Activated CD8-positive, alpha-beta memory T cell treated with anti-CD3 and anti-CD28 coated beads for 1 hour (primary cell): ENCODE measurements at regions not wholly inside any gene's neighbourhood (a gene's known extent, or its start where the extent isn't known, plus 50 kb on each side); places are given as distances from the start of the nearest gene placed in this dataset.

ENCODE experiments used
- DNase-seq, 2 donors: peaks; one replicate each; pipeline ENCODE4 v3.0.0-alpha.2; 2020; ENCODE audit warnings: low read depth in 1 of 2; ENCODE audit errors: extremely low read depth in 1 of 2

DNA sequence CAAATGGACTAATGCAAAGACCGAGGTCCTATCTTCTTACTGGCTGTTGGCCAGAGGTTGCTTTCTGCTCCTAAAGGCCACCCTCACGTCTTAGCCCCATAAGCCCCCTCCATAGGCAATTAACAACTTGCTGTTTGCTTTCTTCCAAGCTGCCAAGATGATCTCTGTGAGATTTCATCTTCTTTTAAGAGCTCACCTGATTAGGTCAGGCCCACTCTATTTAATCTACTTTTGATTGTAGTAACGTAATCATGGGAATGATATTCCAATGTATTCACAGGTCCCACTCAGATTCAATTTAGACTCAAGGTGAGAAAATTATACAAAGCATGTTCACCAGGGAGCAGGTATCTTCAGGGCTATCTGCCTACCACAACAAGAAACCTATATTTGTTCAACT is 84.4 kb upstream of the RAD23B start:
- DNase-seq, result no peak

DNA sequence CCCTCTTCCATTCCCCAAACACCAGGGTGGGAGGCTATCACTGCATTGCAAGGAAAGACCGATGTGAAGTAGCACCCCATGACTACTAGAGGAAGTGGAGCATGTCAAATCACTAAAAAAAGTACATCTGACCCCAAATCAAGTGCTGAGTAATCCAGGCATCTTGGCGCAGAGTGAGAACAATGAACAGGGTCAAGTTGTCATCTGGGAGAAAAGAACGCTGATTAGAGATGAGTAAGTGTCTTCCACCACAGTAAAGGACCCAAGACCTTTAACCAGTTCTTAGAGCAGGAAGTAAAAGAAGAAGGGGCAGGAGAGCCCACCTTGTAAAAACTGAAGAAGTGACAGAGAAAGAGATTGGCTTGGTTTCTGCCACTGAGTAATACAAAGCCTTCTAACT is 75.0 kb upstream of the RAD23B start:
- DNase-seq, result no peak

DNA sequence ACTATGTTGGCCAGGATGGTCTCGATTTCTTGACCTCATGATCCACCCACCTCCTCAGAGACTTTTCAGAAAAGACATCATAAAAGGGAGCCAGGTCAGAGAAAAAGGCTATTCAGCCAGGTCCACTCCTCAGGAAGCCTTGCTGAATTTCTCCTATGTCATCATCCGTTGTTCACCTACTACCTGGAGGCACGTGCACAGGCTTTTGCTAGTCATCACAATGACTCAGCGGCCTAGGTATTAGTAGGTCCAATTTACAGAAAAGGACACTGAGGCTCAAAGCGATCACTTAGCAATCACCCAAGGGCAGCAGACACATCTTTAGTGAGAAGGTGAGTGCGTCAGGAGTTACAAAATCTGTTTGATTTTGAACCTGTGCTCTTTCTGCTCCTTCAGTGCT is 72.3 kb upstream of the RAD23B start:
- DNase-seq, result no peak

DNA sequence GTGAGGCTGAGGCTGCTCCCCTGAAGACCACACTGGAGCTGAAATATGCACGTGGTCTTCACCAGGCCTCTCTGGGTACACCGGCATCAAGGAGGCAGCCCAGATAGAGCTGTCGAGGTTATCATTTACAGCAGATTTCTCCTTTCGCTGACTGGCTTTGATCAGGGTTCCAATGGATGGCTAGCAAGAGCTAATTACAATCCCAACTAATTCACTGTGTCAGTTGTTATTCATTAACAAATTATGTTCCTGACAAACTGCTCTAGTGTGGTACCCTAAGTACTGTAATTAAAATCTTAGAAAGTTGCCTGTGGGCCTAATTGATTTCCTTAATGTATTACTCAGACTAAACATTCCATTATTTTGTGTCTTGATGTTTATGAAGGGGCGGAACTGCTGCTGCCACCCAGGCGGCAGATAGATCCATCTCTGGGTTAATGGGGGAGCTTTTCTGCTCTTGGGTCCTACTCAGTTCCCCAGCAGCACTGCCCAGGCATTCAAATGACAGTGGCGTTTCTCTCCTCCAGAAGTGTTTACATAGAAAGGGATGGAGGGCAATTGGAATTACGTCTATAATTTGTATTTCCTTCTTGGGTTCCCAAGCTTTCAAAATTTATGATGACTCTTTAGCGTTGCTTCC is 71.7 kb upstream of the RAD23B start:
- no peak for DNase-seq

GRCh38 chr9:107212613-107213012 is 70.5 kb upstream of the RAD23B start:
- DNase-seq, result no peak

DNA sequence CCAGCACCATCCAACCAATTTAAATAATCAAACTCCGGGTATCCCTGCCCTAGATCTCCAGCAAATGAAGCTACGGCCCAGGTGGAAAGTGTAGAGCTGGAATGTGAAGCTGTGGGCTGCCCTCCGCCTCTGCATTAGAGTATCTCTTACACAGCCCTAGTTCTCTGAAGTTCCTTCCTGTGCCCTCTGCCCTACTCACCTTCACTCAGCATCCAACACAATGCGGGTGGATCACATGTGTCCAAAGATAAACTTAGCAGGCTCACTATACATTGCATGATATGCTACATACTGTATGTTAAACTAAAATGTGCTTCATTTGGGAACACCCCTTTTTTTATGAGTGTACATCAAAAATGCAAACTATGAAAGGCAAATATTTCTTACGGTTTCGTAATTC is 70.0 kb upstream of the RAD23B start:
- no peak for DNase-seq

GRCh38 chr9:107213561-107214028 is 69.5 kb upstream of the RAD23B start:
- peak in 1 of 2 donors; percentile 1 for DNase-seq

DNA sequence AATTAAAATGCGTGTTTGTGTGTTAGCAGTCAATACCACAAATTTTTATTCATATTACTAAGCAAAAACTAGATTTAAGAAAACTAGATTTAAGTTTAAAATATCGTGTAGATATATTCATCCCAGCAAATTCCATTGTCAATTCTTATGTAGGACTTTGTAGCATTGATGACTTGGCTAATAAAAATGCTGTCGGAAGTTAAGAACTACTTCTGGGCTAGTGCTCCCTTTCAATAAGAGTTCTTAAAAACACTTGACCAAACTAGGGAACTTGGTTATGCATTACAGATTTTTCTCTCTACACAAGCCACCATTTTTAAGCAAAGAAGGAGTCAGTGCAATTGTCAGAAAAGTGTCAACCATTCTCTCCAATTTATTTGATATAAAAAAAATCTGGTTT is 68.7 kb upstream of the RAD23B start:
- no peak for DNase-seq

- no peak for DNase-seq
These were observed 68.2 kb upstream of the RAD23B start for GRCh38 chr9:107214915-107215314.

GRCh38 chr9:107215381-107215780 is 67.7 kb upstream of the RAD23B start:
- DNase-seq, result no peak

GRCh38 chr9:107216329-107216728 is 66.8 kb upstream of the RAD23B start:
- DNase-seq, result no peak

DNA sequence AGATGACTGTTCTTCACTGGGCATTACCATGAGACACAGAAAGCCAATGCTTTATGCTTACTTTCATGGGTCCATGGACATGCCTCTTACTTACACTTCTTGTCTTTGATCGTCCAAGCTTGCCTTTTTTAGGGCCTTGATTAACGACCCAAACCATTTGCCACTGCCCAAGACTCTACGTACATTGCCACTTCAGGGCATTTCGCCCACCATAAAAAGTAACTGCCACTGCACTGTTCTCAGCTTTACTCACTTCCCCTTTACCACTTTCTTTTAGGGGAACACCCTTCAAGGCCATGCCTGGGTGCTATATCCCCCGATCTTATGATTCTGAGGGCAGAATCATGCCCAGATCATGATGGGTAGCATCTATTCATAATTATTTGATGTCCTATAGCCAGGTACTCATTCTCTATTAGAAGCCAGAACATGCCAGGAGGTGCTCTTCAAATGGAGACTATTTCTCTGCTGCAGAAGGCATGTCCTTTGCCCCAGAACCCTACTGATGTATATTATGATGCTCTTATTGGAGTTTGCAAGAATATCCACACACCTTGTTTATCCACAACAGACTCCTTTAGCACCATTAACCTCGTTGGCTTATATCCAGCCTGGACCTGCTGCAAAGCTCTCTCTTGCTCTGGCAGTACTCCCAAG is 64.1 kb upstream of the RAD23B start:
- DNase-seq, result no peak

DNA sequence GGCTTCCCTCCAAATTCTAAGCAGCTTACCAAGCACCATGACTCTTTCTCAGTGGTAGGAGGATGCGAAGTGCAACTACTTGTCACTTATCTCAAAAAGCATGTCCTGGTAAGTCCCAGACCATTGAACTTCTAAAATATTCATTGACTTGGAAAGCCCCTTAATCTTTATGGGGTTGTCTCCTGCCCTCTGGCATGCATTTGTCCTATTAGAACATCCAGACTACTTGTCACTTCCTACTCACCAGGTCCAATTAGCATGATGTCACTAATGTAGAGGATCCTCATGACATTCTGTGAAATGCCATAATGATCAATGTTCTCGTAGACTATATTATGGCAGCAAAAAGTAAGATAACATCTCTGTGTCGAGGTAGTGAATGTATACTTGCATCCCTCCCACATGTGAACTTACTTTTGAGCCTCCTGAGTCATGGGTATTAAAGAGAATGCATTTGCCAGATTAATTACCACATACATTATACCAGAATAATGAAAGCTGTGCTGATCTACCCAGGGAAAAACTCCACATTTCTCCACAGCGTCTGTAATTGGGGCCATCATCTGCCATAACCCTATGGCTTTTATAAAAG is 63.5 kb upstream of the RAD23B start:
- no peak for DNase-seq

DNA sequence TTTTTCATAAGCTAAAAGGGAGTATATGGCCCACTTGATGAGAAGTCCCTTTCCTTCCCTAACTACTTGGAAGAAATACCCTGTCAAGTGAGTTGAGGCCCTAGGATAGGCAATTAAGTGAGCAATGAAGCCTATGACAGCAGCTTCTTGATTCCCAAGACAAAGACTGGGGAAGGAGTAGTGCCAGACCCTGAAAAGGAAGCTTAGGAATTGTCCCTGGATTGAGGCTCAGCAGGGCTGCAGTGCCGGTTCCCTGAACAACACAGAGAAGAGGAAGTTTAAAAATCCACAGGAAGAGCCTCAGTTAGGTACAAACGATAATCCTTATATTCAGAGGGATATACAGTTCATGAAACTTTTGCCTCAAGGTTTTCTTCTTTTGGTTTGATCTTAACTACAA is 61.8 kb upstream of the RAD23B start:
- no peak for DNase-seq

DNA sequence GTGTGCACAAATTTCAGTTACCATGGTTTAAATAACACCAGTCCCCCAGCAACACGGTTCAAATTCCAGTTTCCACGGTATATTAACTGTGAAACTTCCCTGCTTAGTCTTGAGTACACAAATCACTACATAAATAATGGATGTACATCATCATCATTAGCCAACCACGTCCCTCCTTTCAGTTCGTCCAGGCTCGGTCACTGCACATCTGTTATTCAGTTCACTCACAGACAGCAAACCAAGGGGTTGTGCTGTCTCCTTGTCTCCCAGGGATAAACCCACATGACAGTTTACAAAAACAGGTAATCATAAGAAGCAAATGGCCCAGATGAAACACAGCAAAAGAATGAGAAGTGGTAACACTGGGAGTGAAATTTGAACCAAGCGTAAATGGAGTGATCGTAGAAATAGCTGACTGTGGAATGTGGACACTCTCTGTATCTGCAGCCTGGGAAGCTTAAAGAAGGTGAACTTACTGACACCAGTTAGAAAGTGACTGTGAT is 61.0 kb upstream of the RAD23B start:
- no peak for DNase-seq

DNA sequence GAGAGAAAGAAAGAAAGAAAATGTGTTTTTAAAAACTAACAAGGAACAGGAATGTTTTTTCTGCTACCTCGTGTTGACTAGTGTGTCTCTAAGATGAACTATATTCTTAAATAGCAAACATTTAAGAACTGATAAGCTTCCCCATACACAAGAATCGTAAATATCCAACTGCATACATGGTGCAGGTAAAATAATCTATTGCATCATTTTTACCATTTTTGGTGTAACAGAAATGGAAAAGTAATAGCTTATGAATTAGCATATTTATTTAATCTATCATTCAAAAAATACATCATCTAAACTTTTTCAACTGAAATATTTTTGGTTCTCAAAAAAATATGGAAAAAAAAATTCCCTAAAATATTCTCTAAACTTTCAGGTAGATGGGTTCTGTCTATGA is 59.7 kb upstream of the RAD23B start:
- DNase-seq, result no peak

- DNase-seq, result no peak
These were observed 58.8 kb upstream of the RAD23B start for GRCh38 chr9:107224252-107224651.

DNA sequence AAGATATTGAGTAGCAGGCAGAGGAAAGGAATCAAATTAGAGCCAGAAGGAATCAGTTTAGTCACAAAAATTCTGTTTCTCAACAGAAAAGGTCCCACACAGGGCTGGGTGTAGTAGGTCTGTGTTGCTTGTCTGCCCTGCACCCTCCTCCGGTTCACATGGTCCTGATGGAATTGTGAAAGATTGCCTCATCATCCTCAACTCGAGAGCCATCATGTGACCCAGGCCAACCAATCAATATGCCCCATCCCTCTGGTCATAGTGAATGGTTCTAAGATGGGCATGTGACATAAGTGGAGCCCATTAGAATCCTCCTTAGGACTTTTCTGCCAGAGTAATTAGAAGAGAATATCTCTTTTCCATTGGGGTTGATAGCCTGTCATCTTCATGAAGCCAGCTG is 56.7 kb upstream of the RAD23B start:
- no peak for DNase-seq

- DNase-seq, result no peak
These were observed 55.3 kb upstream of the RAD23B start for GRCh38 chr9:107227774-107228173.

DNA sequence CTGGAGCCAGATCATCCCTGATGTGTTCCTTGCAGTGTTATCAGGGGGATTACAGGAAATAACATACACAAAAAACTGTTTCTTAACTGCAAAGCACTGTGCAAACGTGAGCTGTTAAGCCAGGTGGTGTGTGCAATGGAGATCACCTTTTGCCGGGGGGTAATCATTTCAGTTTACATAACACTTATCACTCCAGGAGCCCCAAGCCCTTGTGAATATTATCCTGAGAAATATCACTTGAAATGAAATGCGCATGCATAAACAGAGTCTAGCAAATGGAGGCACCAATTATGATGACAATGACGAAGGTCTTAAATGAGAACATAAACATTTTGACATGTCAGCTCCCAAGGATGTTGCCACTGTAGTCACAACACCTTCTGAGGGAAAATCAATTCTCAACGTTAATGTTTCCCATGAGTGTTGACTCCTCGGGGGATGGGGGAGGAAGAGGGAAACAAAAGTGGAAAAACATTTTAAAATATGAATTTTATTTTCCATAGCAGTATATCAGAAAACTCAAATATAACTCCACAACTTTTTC is 54.5 kb upstream of the RAD23B start:
- no peak for DNase-seq

DNA sequence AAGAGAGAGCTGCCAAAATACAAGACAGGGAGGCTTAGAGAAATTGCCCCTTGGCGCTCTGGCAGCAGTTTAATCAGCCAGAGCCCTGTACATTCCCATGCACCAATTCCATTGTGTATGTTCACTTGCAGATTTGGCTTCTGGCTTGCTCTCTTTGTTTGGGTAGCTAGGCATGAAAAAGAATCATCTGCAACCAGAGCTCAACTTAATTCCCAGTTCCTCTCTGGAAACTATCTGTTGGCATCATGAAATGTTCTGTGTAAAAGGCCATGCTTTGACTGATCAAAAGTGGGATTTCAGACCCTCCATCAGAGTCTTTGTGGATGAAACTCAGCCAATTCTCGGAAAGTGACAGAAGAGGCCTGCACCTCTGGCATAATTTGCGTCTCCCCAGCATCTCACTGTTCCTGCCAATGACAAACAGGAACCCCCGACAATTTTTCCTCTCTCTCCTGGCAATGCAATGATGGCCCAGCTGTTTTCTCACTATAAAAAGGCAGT is 53.8 kb upstream of the RAD23B start:
- DNase-seq, result no peak
